DMS53 (cell line): ENCODE measurements at regions not wholly inside any gene's neighbourhood (a gene's known extent, or its start where the extent isn't known, plus 50 kb on each side); places are given as distances from the start of the nearest gene placed in this dataset.
"Not testable (repeated sequence)": the region's sequence is repeated elsewhere in the genome, so short reads cannot be mapped to it uniquely, and the experiment has no call there.

Source experiments
- DNase-seq: peaks from one replicate; lab custom pipeline; 2025; lab: John Stamatoyannopoulos, UW

- no peak for DNase-seq
Measured at GRCh38 chr11:134665571-134666270, 253.7 kb upstream of the B3GAT1 start.

- DNase-seq, result no peak
Measured at GRCh38 chr11:134665188-134665535, 253.1 kb upstream of the B3GAT1 start.

GRCh38 chr11:134664447-134665187 is 252.6 kb upstream of the B3GAT1 start:
- DNase-seq, result no peak

GRCh38 chr11:134663506-134664313 is 251.7 kb upstream of the B3GAT1 start:
- no peak for DNase-seq

- DNase-seq, result no peak
Measured at GRCh38 chr11:134662629-134663360, 250.8 kb upstream of the B3GAT1 start.

- DNase-seq, result no peak
Measured at GRCh38 chr11:134661660-134662059, 249.6 kb upstream of the B3GAT1 start.

- DNase-seq, result no peak
Measured at GRCh38 chr11:134660416-134660815, 248.4 kb upstream of the B3GAT1 start.

GRCh38 chr11:134659882-134660281 is 247.8 kb upstream of the B3GAT1 start:
- no peak for DNase-seq

GRCh38 chr11:134658481-134659225 is 246.6 kb upstream of the B3GAT1 start:
- no peak for DNase-seq

- DNase-seq, result no peak
Measured at GRCh38 chr11:134657631-134658030, 245.6 kb upstream of the B3GAT1 start.

- peak; percentile 68 for DNase-seq
Measured at GRCh38 chr11:134656861-134657540, 245.0 kb upstream of the B3GAT1 start.

GRCh38 chr11:134656086-134656840 is 244.2 kb upstream of the B3GAT1 start:
- DNase-seq, result not testable (repeated sequence)

- peak; percentile 10 for DNase-seq
Measured at GRCh38 chr11:134655189-134655989, 243.3 kb upstream of the B3GAT1 start.

- no peak for DNase-seq
Measured at GRCh38 chr11:134654161-134654915, 242.3 kb upstream of the B3GAT1 start.

GRCh38 chr11:134652586-134653255 is 240.7 kb upstream of the B3GAT1 start:
- DNase-seq, result no peak

- peak; percentile 78 for DNase-seq
Measured at GRCh38 chr11:134647066-134647743, 235.2 kb upstream of the B3GAT1 start.

- DNase-seq, result no peak
Measured at GRCh38 chr11:134646561-134646960, 234.5 kb upstream of the B3GAT1 start.
